ENCODE measurements at regions not wholly inside any gene's neighbourhood (a gene's known extent, or its start where the extent isn't known, plus 50 kb on each side); places are given as distances from the start of the nearest gene placed in this dataset.

DNA sequence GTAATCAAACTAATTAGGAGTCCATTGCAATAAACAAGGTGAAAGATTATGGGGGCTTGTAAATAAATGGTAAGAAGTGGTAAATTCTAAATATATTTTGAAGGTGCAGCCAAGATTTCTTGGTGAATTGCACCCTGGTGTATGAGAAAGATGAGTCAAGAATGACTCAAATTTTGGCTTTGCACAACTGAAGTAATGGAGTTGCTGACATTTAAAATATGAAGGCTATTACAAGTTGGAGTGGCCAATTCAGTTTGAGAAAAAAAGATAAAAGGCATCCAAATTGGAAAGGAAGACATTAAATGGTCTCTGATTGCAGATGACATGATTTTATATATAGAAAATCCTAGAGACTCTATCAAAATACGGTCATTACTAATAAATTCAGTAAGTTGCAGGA, 2330.6 kb downstream of the MAT2B start:
- H3K36me3 Mint-ChIP-seq (ENCODE audit: insufficient read depth) = no peaks in the 10 kb centered on the region
- no peaks in the 10 kb centered on the region for H3K27me3 Mint-ChIP-seq
- DNase-seq (no peak), ATAC-seq (replicated peaks) (no peak)
- H3K4me1 Mint-ChIP-seq (ENCODE audit: low read depth in 2 of 2) = no peaks in the 10 kb centered on the region
- H3K9me3 Mint-ChIP-seq = peaks cover 9 to 11% of the 10 kb centered on the region in 2 donors
- H3K4me3 Mint-ChIP-seq = no peak overlapping the region
- H3K27ac Mint-ChIP-seq = no peak overlapping the region

GRCh38 chr5:165837286-165837685, 2331.9 kb downstream of the MAT2B start:
- no peak overlapping the region for H3K27ac Mint-ChIP-seq
- H3K9me3 Mint-ChIP-seq = peaks cover 6 to 11% of the 10 kb centered on the region in 2 donors
- no peaks in the 10 kb centered on the region for H3K4me1 Mint-ChIP-seq (ENCODE audit: low read depth in 2 of 2)
- no peak overlapping the region for H3K4me3 Mint-ChIP-seq
- no peak for ATAC-seq (replicated peaks)
- no peaks in the 10 kb centered on the region for H3K27me3 Mint-ChIP-seq
- no peaks in the 10 kb centered on the region for H3K36me3 Mint-ChIP-seq (ENCODE audit: insufficient read depth)
- DNase-seq = no peak

GRCh38 chr5:165844571-165844970, 2339.2 kb downstream of the MAT2B start:
- H3K27ac Mint-ChIP-seq = no peak overlapping the region
- H3K27me3 Mint-ChIP-seq = no peaks in the 10 kb centered on the region
- DNase-seq (no peak), ATAC-seq (replicated peaks) (no peak)
- peaks cover 9 to 17% of the 10 kb centered on the region in 2 donors for H3K9me3 Mint-ChIP-seq
- H3K36me3 Mint-ChIP-seq (ENCODE audit: insufficient read depth) = no peaks in the 10 kb centered on the region
- no peaks in the 10 kb centered on the region for H3K4me1 Mint-ChIP-seq (ENCODE audit: low read depth in 2 of 2)
- no peak overlapping the region for H3K4me3 Mint-ChIP-seq

DNA sequence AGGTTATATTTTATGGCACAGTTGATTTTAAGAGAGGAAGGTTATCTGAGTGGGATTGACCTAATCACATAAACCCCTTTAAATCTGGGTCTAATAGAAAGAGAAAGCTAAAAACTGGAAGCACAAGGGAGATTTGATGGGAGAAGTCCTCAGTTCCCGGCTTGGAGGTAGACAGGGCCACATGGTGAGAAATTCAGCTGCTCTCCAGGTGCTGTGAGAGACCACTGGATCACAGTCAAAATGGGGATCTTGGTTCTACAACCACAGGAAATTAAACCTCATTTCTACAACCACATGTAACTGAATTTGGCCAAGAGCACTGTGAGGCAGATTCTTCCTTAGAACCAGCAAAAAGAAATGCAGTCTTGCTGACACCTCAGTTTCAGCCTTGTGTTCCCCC, 2352.7 kb downstream of the MAT2B start:
- H3K4me1 Mint-ChIP-seq (ENCODE audit: low read depth in 2 of 2) = no peaks in the 10 kb centered on the region

DNA sequence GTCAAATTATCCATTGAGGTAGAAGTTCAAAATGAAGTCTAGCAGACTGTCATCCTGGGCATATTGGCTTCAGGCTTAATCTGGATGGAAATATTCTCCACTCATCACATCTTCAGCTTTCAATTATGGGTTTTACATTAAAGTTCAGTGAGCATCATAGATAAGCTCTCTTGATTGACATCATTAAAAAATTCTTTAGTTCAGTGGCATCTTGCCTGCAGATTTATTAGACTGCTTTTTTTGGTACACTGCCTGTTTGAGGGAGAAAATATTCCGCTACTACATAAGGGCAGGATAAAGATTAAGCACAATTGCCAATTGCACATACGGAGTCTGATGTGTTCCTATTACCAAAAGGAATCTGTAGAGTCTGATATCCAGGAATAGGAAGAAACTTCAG, 2353.8 kb downstream of the MAT2B start:
- Mint-ChIP-seq H3K27me3 (no peaks in the 10 kb centered on the region), H3K4me3 (no peak overlapping the region), H3K4me1 (ENCODE audit: low read depth in 2 of 2) (no peaks in the 10 kb centered on the region), H3K36me3 (ENCODE audit: insufficient read depth) (peaks cover 2% of the 10 kb centered on the region), H3K9me3 (peaks cover 9 to 14% of the 10 kb centered on the region in 2 donors), H3K27ac (no peak overlapping the region)
- DNase-seq (no peak), ATAC-seq (replicated peaks) (no peak)

More for the DNA sequence above, 2352.7 kb downstream of the MAT2B start:
- H3K4me3 Mint-ChIP-seq = no peak overlapping the region
- peaks cover 8 to 20% of the 10 kb centered on the region in 2 donors for H3K9me3 Mint-ChIP-seq
- peaks cover 2% of the 10 kb centered on the region for H3K36me3 Mint-ChIP-seq (ENCODE audit: insufficient read depth)
- no peak overlapping the region for H3K27ac Mint-ChIP-seq
- DNase-seq (no peak), ATAC-seq (replicated peaks) (no peak)
- no peaks in the 10 kb centered on the region for H3K27me3 Mint-ChIP-seq

DNA sequence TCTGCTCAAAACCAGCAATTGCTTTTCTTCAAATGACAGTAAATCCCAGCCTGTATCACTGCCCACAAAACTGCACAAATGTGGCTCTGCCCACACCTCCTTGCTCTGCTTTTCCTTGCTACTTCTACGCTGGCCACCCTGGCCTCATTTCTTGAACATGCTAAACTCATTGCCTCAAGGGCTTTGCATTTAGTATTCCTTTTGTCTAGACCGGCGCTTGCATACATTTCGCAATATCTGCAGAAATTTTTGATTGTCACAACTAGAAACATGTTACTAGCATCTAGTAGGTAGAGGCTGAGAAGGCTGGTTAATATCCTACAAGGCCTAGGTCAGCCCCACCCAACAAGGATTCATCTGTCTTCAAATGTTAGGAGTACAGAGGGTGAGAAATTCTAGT, 2357.8 kb downstream of the MAT2B start:
- Mint-ChIP-seq H3K27ac (no peak overlapping the region), H3K36me3 (ENCODE audit: insufficient read depth) (peaks cover 2% of the 10 kb centered on the region), H3K27me3 (no peaks in the 10 kb centered on the region), H3K4me1 (ENCODE audit: low read depth in 2 of 2) (no peaks in the 10 kb centered on the region), H3K4me3 (no peak overlapping the region), H3K9me3 (peaks cover 0 to 1% of the 10 kb centered on the region in 2 donors)
- DNase-seq (no peak), ATAC-seq (replicated peaks) (no peak)

DNA sequence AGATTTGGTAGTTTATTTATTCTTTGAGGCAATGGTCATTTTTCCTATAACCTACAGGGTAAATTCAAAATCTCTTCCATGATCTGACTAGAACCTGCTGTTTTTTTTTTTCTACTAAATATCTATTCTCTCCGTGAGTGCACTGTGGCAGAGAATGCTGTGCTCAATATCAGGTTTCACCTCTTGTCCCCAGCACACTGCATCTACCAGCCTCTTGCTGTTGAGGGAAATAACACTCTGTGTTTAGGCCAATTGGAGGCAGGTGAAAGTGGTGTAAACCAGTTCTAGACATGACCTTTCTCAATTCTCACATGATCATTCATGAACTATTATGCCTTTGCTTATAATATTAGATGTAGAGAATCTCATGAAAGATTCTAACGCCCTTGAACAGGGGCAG, 2365.9 kb downstream of the MAT2B start:
- Mint-ChIP-seq H3K27ac (no peak overlapping the region), H3K27me3 (no peaks in the 10 kb centered on the region), H3K4me3 (no peak overlapping the region), H3K36me3 (ENCODE audit: insufficient read depth) (no peaks in the 10 kb centered on the region), H3K4me1 (ENCODE audit: low read depth in 2 of 2) (no peaks in the 10 kb centered on the region), H3K9me3 (peaks cover 9% of the 10 kb centered on the region in 2 donors)
- no peak for ATAC-seq (replicated peaks)
- DNase-seq = no peak

- Mint-ChIP-seq H3K36me3 (ENCODE audit: insufficient read depth) (no peaks in the 10 kb centered on the region), H3K27me3 (no peaks in the 10 kb centered on the region), H3K4me1 (ENCODE audit: low read depth in 2 of 2) (no peaks in the 10 kb centered on the region), H3K27ac (no peak overlapping the region), H3K4me3 (no peak overlapping the region), H3K9me3 (peaks cover 14 to 18% of the 10 kb centered on the region in 2 donors)
- no peak for DNase-seq
- no peak for ATAC-seq (replicated peaks)
Measured at GRCh38 chr5:165874851-165875250, 2369.4 kb downstream of the MAT2B start.

GRCh38 chr5:165876538-165876937, 2371.1 kb downstream of the MAT2B start:
- DNase-seq (no peak), ATAC-seq (replicated peaks) (no peak)
- Mint-ChIP-seq H3K4me3 (no peak overlapping the region), H3K9me3 (peaks cover 14 to 18% of the 10 kb centered on the region in 2 donors), H3K27me3 (no peaks in the 10 kb centered on the region), H3K27ac (no peak overlapping the region), H3K36me3 (ENCODE audit: insufficient read depth) (no peaks in the 10 kb centered on the region), H3K4me1 (ENCODE audit: low read depth in 2 of 2) (no peaks in the 10 kb centered on the region)

- Mint-ChIP-seq H3K4me3 (no peak overlapping the region), H3K27me3 (no peaks in the 10 kb centered on the region), H3K4me1 (ENCODE audit: low read depth in 2 of 2) (no peaks in the 10 kb centered on the region), H3K9me3 (peaks cover 17 to 18% of the 10 kb centered on the region in 2 donors), H3K36me3 (ENCODE audit: insufficient read depth) (no peaks in the 10 kb centered on the region), H3K27ac (no peak overlapping the region)
- ATAC-seq (replicated peaks) (no peak), DNase-seq (no peak)
Measured at GRCh38 chr5:165877475-165877874, 2372.1 kb downstream of the MAT2B start.

- Mint-ChIP-seq H3K36me3 (ENCODE audit: insufficient read depth) (no peaks in the 10 kb centered on the region), H3K27ac (no peak overlapping the region), H3K4me1 (ENCODE audit: low read depth in 2 of 2) (no peaks in the 10 kb centered on the region), H3K4me3 (no peak overlapping the region), H3K27me3 (no peaks in the 10 kb centered on the region), H3K9me3 (peaks cover 16 to 17% of the 10 kb centered on the region in 2 donors)
- DNase-seq (no peak), ATAC-seq (replicated peaks) (no peak)
Measured at GRCh38 chr5:165881259-165881658, 2375.8 kb downstream of the MAT2B start.

GRCh38 chr5:165882099-165882498, 2376.7 kb downstream of the MAT2B start:
- Mint-ChIP-seq H3K36me3 (ENCODE audit: insufficient read depth) (no peaks in the 10 kb centered on the region), H3K27ac (no peak overlapping the region), H3K4me3 (no peak overlapping the region), H3K4me1 (ENCODE audit: low read depth in 2 of 2) (no peaks in the 10 kb centered on the region), H3K27me3 (no peaks in the 10 kb centered on the region), H3K9me3 (peaks cover 8 to 11% of the 10 kb centered on the region in 2 donors)
- ATAC-seq (replicated peaks) = no peak
- DNase-seq = no peak

DNA sequence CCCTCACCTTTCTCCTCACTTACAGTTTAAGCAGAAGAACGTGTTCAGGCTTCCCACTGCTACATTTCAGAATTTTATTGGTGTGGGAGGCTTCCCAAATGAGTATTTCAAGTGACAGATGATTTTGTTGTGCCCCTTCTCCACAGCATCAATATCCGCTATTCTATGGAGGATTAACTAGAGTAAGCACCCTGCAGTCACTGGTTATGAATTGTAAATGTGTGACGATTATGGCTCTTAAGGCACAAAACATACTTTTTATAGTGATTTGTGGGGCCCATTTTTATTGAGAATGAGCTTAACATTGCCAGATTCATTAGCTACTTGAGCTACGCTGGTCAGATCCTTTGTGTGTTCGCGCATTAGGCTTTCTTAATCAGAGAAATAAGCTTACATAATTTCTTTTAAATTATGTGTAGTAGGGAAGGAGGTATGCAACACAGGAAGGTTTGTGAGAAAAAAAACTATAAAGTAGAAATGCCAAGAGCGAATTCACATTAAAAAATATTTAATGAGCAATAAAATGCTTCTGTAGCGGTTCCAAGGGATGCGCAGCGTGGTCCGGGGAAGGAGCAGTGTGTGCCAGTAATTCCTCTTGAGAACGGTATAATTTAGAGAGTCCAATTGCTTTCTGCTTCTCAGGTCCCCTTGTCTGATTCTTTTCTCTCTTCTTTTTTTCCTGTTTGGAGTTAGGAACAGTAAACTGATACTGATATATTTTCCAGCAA, 2380.4 kb downstream of the MAT2B start:
- ATAC-seq (replicated peaks) (no peak), DNase-seq (no peak)
- Mint-ChIP-seq H3K4me1 (ENCODE audit: low read depth in 2 of 2) (no peaks in the 10 kb centered on the region), H3K4me3 (no peak overlapping the region), H3K27ac (no peak overlapping the region), H3K9me3 (peaks cover 8 to 9% of the 10 kb centered on the region in 2 donors), H3K36me3 (ENCODE audit: insufficient read depth) (no peaks in the 10 kb centered on the region), H3K27me3 (no peaks in the 10 kb centered on the region)

- Mint-ChIP-seq H3K27ac (no peak overlapping the region), H3K4me3 (no peak overlapping the region), H3K27me3 (no peaks in the 10 kb centered on the region), H3K9me3 (peaks cover 7 to 8% of the 10 kb centered on the region in 2 donors), H3K4me1 (ENCODE audit: low read depth in 2 of 2) (no peaks in the 10 kb centered on the region), H3K36me3 (ENCODE audit: insufficient read depth) (no peaks in the 10 kb centered on the region)
- ATAC-seq (replicated peaks) = no peak
- DNase-seq = no peak
Measured at GRCh38 chr5:165887147-165887546, 2381.7 kb downstream of the MAT2B start.

All from effector memory CD8-positive, alpha-beta T cell (primary cell).